ENCODE measurements at regions not wholly inside any gene's neighbourhood (a gene's known extent, or its start where the extent isn't known, plus 50 kb on each side); places are given as distances from the start of the nearest gene placed in this dataset.

- Mint-ChIP-seq H3K27me3 (ENCODE audit: unreplicated experiment) (no peaks in the 10 kb centered on the region), H3K4me3 (ENCODE audit: unreplicated experiment) (no peak overlapping the region), H3K9me3 (ENCODE audit: unreplicated experiment) (no peaks in the 10 kb centered on the region), H3K4me1 (ENCODE audit: unreplicated experiment) (peaks cover 30% of the 10 kb centered on the region), H3K27ac (ENCODE audit: unreplicated experiment) (no peak overlapping the region), H3K36me3 (ENCODE audit: low read depth, unreplicated experiment) (no peaks in the 10 kb centered on the region)
- no peak for DNase-seq (ENCODE audit: low spot score)
- no peak for TF ChIP-seq CTCF (IDR thresholded peaks at IDR 0.05; ENCODE audit: unreplicated experiment)
Measured at GRCh38 chr20:53826090-53826489, 232.5 kb upstream of the ZNF217 start.

GRCh38 chr20:53825282-53825681 is 231.6 kb upstream of the ZNF217 start:
- Mint-ChIP-seq H3K4me1 (ENCODE audit: unreplicated experiment) (peaks cover 27% of the 10 kb centered on the region), H3K4me3 (ENCODE audit: unreplicated experiment) (no peak overlapping the region)

GRCh38 chr20:53824779-53825178 is 231.1 kb upstream of the ZNF217 start:
- TF ChIP-seq CTCF (IDR thresholded peaks at IDR 0.05; ENCODE audit: unreplicated experiment) = no peak
- peaks cover 22% of the 10 kb centered on the region for H3K4me1 Mint-ChIP-seq (ENCODE audit: unreplicated experiment)
- no peaks in the 10 kb centered on the region for H3K27me3 Mint-ChIP-seq (ENCODE audit: unreplicated experiment)
- no peaks in the 10 kb centered on the region for H3K36me3 Mint-ChIP-seq (ENCODE audit: low read depth, unreplicated experiment)
- DNase-seq (ENCODE audit: low spot score) = no peak
- no peaks in the 10 kb centered on the region for H3K9me3 Mint-ChIP-seq (ENCODE audit: unreplicated experiment)
- no peak overlapping the region for H3K27ac Mint-ChIP-seq (ENCODE audit: unreplicated experiment)
- no peak overlapping the region for H3K4me3 Mint-ChIP-seq (ENCODE audit: unreplicated experiment)

More at GRCh38 chr20:53825282-53825681, 231.6 kb upstream of the ZNF217 start:
- no peaks in the 10 kb centered on the region for H3K36me3 Mint-ChIP-seq (ENCODE audit: low read depth, unreplicated experiment)
- H3K27me3 Mint-ChIP-seq (ENCODE audit: unreplicated experiment) = no peaks in the 10 kb centered on the region
- DNase-seq (ENCODE audit: low spot score) = no peak
- H3K9me3 Mint-ChIP-seq (ENCODE audit: unreplicated experiment) = no peaks in the 10 kb centered on the region
- no peak for TF ChIP-seq CTCF (IDR thresholded peaks at IDR 0.05; ENCODE audit: unreplicated experiment)
- no peak overlapping the region for H3K27ac Mint-ChIP-seq (ENCODE audit: unreplicated experiment)

- no peak for TF ChIP-seq CTCF (IDR thresholded peaks at IDR 0.05; ENCODE audit: unreplicated experiment)
- H3K27ac Mint-ChIP-seq (ENCODE audit: unreplicated experiment) = no peak overlapping the region
- no peak overlapping the region for H3K4me3 Mint-ChIP-seq (ENCODE audit: unreplicated experiment)
- H3K36me3 Mint-ChIP-seq (ENCODE audit: low read depth, unreplicated experiment) = no peaks in the 10 kb centered on the region
- H3K9me3 Mint-ChIP-seq (ENCODE audit: unreplicated experiment) = no peaks in the 10 kb centered on the region
- peaks cover 7% of the 10 kb centered on the region for H3K4me1 Mint-ChIP-seq (ENCODE audit: unreplicated experiment)
- H3K27me3 Mint-ChIP-seq (ENCODE audit: unreplicated experiment) = peaks cover 1% of the 10 kb centered on the region
- no peak for DNase-seq (ENCODE audit: low spot score)
Measured at GRCh38 chr20:53823121-53823764, 229.6 kb upstream of the ZNF217 start.

- H3K27me3 Mint-ChIP-seq (ENCODE audit: unreplicated experiment) = peaks cover 1% of the 10 kb centered on the region
- H3K4me3 Mint-ChIP-seq (ENCODE audit: unreplicated experiment) = no peak overlapping the region
- H3K4me1 Mint-ChIP-seq (ENCODE audit: unreplicated experiment) = no peaks in the 10 kb centered on the region
- H3K9me3 Mint-ChIP-seq (ENCODE audit: unreplicated experiment) = no peaks in the 10 kb centered on the region
- H3K27ac Mint-ChIP-seq (ENCODE audit: unreplicated experiment) = no peak overlapping the region
- no peak for DNase-seq (ENCODE audit: low spot score)
- H3K36me3 Mint-ChIP-seq (ENCODE audit: low read depth, unreplicated experiment) = no peaks in the 10 kb centered on the region
- TF ChIP-seq CTCF (IDR thresholded peaks at IDR 0.05; ENCODE audit: unreplicated experiment) = no peak
Measured at GRCh38 chr20:53822534-53822933, 228.9 kb upstream of the ZNF217 start.
